ENCODE measurements at regions not wholly inside any gene's neighbourhood (a gene's known extent, or its start where the extent isn't known, plus 50 kb on each side); places are given as distances from the start of the nearest gene placed in this dataset.

DNA sequence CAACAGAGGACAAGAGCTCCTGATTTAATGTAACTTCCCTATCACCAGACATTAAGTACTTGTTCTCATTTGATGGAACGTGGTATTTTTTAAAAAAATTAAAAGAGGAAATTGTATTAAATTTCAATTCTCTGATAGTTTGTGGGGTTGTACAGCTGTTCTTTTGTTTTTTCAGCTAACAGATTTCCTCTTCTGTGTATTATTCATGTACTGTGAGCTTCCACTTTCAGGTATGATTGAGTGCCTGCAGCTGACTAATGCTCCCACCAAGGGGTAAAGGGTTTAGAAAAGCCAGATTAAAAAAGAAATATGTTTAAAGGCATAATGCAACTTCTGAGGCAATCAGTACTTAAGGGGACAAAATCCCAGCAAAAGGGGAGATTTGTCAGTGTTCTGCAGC is 117.7 kb upstream of the ACTBL2 start:
- intact Hi-C loops (cut with micrococcal nuclease): no loop called here
- DNase-seq: no peak
- Histone ChIP-seq H3K4me1 (peaks cover 5% of the 10 kb centered on the region), H3K27me3 (ENCODE audit: low read depth) (no peaks in the 10 kb centered on the region), H3K36me3 (no peaks in the 10 kb centered on the region), H3K9me3 (replicated peaks) (no peaks in the 10 kb centered on the region), H3K4me3 (no peak overlapping the region), H3K27ac (replicated peaks) (no peak overlapping the region)
- TF ChIP-seq, protein P1, sequence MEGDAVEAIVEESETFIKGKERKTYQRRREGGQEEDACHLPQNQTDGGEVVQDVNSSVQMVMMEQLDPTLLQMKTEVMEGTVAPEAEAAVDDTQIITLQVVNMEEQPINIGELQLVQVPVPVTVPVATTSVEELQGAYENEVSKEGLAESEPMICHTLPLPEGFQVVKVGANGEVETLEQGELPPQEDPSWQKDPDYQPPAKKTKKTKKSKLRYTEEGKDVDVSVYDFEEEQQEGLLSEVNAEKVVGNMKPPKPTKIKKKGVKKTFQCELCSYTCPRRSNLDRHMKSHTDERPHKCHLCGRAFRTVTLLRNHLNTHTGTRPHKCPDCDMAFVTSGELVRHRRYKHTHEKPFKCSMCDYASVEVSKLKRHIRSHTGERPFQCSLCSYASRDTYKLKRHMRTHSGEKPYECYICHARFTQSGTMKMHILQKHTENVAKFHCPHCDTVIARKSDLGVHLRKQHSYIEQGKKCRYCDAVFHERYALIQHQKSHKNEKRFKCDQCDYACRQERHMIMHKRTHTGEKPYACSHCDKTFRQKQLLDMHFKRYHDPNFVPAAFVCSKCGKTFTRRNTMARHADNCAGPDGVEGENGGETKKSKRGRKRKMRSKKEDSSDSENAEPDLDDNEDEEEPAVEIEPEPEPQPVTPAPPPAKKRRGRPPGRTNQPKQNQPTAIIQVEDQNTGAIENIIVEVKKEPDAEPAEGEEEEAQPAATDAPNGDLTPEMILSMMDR (IDR thresholded peaks at IDR 0.05; ENCODE audit: borderline replicate concordance): no peak

GRCh38 chr5:57598756-57599155 is 116.1 kb upstream of the ACTBL2 start:
- TF ChIP-seq, protein P1 (IDR thresholded peaks at IDR 0.05; ENCODE audit: borderline replicate concordance): no peak
- no peak for DNase-seq
- H3K27ac ChIP-seq (replicated peaks): no peak overlapping the region
- no peaks in the 10 kb centered on the region for H3K36me3 ChIP-seq
- intact Hi-C loops (cut with micrococcal nuclease): no loop called here
- peaks cover 5% of the 10 kb centered on the region for H3K4me1 ChIP-seq
- no peak overlapping the region for H3K4me3 ChIP-seq
- H3K27me3 ChIP-seq (ENCODE audit: low read depth): no peaks in the 10 kb centered on the region
- no peaks in the 10 kb centered on the region for H3K9me3 ChIP-seq (replicated peaks)

DNA sequence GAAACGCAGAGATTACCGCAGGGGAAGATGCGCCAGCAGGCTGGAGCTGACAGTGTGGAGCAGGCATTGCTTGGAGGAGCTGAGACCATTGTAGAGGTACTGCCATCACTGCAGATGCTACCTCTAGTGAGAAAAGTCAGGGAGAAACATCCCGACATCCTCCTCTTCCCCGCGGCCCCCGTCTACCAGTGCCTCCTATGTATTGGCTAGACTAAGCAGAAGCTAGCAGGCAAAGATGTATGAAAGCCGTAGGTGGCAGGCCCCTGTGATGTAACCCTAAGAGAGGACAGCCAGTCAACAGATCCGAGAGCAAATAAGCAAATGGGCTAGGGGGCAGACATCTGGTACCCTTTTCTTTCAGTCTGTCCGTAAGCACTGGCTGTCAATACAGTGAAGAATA is 115.5 kb upstream of the ACTBL2 start:
- intact Hi-C loops (cut with micrococcal nuclease): no loop called here
- H3K4me3 ChIP-seq: no peak overlapping the region
- no peak for DNase-seq
- H3K36me3 ChIP-seq: no peaks in the 10 kb centered on the region
- peaks cover 5% of the 10 kb centered on the region for H3K4me1 ChIP-seq
- no peak overlapping the region for H3K27ac ChIP-seq (replicated peaks)
- TF ChIP-seq, protein P1 (IDR thresholded peaks at IDR 0.05; ENCODE audit: borderline replicate concordance): no peak
- H3K27me3 ChIP-seq (ENCODE audit: low read depth): no peaks in the 10 kb centered on the region
- no peaks in the 10 kb centered on the region for H3K9me3 ChIP-seq (replicated peaks)

DNA sequence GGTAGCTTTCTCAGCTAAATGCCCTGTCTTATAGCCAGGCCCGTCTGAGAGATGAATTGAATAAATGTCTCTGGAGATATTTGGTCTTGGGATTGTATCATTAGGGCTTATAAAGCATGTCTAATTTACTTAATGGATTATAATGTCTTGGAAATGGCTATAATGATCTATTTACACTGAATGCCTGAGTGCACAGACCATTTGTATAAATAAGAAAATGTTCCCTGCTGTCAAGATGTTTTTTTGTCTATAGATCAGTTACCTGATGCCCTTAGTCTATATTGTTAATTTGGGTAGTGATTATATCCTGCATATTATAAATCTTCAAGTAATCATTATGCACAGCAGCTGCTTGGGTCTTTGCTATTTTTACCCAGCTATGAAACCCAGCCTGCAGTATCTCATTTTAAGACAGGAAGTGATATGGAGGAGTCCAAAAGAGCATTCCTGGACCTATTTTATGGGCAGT is 112.9 kb upstream of the ACTBL2 start:
- intact Hi-C loops (cut with micrococcal nuclease): no loop called here
- Histone ChIP-seq H3K4me3 (no peak overlapping the region), H3K36me3 (no peaks in the 10 kb centered on the region), H3K27me3 (ENCODE audit: low read depth) (no peaks in the 10 kb centered on the region), H3K9me3 (replicated peaks) (no peaks in the 10 kb centered on the region), H3K27ac (replicated peaks) (no peak overlapping the region), H3K4me1 (peaks cover 5% of the 10 kb centered on the region)
- TF ChIP-seq, protein P1 (IDR thresholded peaks at IDR 0.05; ENCODE audit: borderline replicate concordance): no peak
- DNase-seq: no peak

DNA sequence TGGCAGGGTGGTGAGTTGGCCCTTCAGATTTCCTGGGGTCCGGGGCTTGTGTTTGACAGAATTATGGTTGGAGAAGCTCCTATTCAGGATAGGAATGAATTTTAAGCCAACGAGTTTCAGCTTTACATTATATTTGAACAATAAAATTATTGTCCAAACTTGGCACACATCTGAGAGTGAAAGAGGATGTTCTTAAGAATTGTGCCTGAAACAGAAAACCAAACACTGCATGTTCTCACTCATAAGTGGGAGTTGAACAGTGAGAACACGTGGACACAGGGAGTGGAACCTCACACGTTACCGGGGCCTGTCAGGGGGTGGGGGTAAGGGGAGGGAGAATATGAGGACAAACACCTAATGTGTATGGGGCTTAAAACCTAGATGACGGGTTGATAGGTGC is 111.8 kb upstream of the ACTBL2 start:
- TF ChIP-seq, protein P1 (IDR thresholded peaks at IDR 0.05; ENCODE audit: borderline replicate concordance): no peak

GRCh38 chr5:57592236-57592635 is 109.6 kb upstream of the ACTBL2 start:
- TF ChIP-seq, protein P1 (IDR thresholded peaks at IDR 0.05; ENCODE audit: borderline replicate concordance): no peak
- intact Hi-C loops (cut with micrococcal nuclease): no loop called here
- no peak overlapping the region for H3K4me3 ChIP-seq
- H3K36me3 ChIP-seq: no peaks in the 10 kb centered on the region
- H3K27me3 ChIP-seq (ENCODE audit: low read depth): no peaks in the 10 kb centered on the region
- no peak for DNase-seq
- no peaks in the 10 kb centered on the region for H3K9me3 ChIP-seq (replicated peaks)
- peaks cover 5% of the 10 kb centered on the region for H3K4me1 ChIP-seq
- no peak overlapping the region for H3K27ac ChIP-seq (replicated peaks)

More for the DNA sequence above, 111.8 kb upstream of the ACTBL2 start:
- no peaks in the 10 kb centered on the region for H3K36me3 ChIP-seq
- H3K9me3 ChIP-seq (replicated peaks): no peaks in the 10 kb centered on the region
- no peak for DNase-seq
- no peaks in the 10 kb centered on the region for H3K27me3 ChIP-seq (ENCODE audit: low read depth)
- no peak overlapping the region for H3K27ac ChIP-seq (replicated peaks)
- H3K4me1 ChIP-seq: peaks cover 5% of the 10 kb centered on the region
- no peak overlapping the region for H3K4me3 ChIP-seq
- intact Hi-C loops (cut with micrococcal nuclease): no loop called here
